Mesodermal cell (in vitro differentiated cells): ENCODE measurements at regions not wholly inside any gene's neighbourhood (a gene's known extent, or its start where the extent isn't known, plus 50 kb on each side); places are given as distances from the start of the nearest gene placed in this dataset.
"Not testable (repeated sequence)": the region's sequence is repeated elsewhere in the genome, so short reads cannot be mapped to it uniquely, and the experiment has no call there.

Experiments used
- H3K27ac ChIP-seq: 2 replicates; pipeline ENCODE4 v1.7.0; 2013; ENCODE audit warnings: mild to moderate bottlenecking, low read depth, low read length, moderate library complexity; ENCODE audit not compliant: severe bottlenecking
- H3K36me3 ChIP-seq: 2 replicates; pipeline ENCODE4 v1.7.1; 2013; ENCODE audit warnings: mild to moderate bottlenecking, low read length, moderate library complexity; ENCODE audit not compliant: control insufficient read depth, insufficient read depth
- H3K4me1 ChIP-seq: one replicate; pipeline ENCODE4 v1.7.1; 2013; ENCODE audit warnings: mild to moderate bottlenecking, low read length; ENCODE audit not compliant: insufficient read depth, control insufficient read depth, poor library complexity, severe bottlenecking
- H3K4me3 ChIP-seq: 2 replicates; pipeline ENCODE4 v1.7.0; 2013; ENCODE audit warnings: low read length, control low read depth, mild to moderate bottlenecking; ENCODE audit not compliant: insufficient read depth, poor library complexity, severe bottlenecking; ENCODE audit errors: extremely low read depth
- H3K9me3 ChIP-seq: 2 replicates; pipeline ENCODE4 v1.7.1; 2013; ENCODE audit warnings: mild to moderate bottlenecking, low read length, moderate library complexity; ENCODE audit not compliant: control insufficient read depth
- WGBS, 2 experiments: methylation state at CpG; one replicate each; pipeline ENCODE4 v1.1.5; 2013; ENCODE audit warnings: missing lambda C conversion rate in 2 of 2; ENCODE audit not compliant: insufficient coverage in 2 of 2; 5-methylcytosine and 5-hydroxymethylcytosine counted together

DNA sequence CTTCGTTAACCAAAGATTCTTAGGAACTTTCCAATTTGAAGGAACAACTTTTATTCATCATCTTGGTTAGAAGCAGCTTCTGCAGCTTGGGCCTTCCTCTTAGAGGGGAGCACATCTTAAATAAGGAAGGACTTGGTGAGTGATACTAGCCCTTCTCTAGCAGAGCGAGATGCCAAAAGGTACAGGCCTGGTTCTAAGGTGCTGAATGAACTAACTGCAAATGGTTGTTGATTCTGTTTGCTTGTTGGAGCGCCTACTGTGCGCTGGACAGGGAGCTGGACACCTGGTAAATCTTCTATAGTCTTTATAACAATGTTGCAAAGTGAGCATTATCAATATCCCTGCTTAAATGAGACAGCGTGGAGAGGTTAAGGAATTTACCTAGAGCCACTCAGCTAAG is 127.1 kb downstream of the MYCN start:
- Histone ChIP-seq H3K4me1 (peaks cover 18% of the 10 kb centered on the region), H3K36me3 (no peaks in the 10 kb centered on the region), H3K9me3 (peaks cover 25% of the 10 kb centered on the region), H3K4me3 (no peak overlapping the region), H3K27ac (no peak overlapping the region)
- 100% methylated on average over 2 to 3 of the region's 5 CpGs for WGBS, 2 experiments

DNA sequence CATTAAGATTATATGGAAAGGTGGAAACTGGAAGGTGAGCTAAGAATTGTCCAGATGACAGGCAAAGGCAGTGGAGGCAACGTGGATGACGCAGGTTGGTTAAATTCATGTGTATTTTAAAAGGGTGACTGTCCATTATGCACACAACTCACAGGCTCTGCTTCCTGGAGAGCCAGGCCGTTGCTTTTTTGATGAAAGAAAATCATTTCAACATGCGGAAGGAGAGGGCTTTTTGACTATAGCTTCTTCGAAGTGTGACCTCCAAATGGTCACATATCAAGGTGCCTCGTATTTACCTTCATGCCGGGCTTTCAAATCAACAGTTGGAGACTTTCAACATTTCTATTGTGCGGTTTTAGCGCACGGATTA is 126.7 kb downstream of the MYCN start:
- WGBS, 2 experiments, result 92 to 97% methylated on average over 5 to 8 of the region's 10 CpGs
- Histone ChIP-seq H3K4me1 (peaks cover 18% of the 10 kb centered on the region), H3K36me3 (no peaks in the 10 kb centered on the region), H3K9me3 (peaks cover 27% of the 10 kb centered on the region), H3K4me3 (no peak overlapping the region), H3K27ac (no peak overlapping the region)

DNA sequence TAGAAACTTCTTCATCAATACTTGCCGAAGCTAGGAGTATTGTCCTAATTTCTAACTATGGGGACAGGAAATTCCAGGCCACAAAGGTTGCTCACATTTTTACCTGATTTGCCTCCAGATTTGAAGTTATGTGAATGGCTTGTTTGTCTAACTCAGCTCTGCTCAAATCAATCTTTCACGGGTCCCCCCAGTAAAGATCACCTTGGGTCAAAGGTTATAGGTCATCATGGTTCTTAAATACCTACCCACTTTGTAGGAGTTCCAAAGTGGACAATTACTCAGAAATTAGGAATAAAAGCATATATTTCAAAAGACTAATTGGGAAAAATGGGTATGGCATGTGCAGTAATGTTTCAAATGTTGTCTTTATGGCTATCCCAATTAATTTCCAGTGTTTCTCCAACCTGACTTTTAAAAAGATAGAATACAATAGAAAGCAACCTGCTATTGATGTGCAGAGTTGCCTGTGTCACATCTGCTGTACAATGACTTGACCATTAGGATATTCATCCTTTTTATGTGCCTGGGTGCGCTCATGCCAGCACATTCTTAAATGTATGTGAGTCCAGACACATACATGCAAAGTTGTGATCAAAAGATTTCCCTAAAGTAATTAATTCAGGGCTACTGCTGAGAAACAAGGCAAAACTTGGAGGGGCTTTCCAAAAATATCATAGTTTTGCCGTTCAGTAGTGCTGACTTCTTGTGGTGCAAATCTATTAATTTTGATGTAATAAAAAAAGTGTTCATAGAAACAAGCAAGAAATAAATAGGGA is 126.1 kb downstream of the MYCN start:
- H3K4me1 ChIP-seq, result peaks cover 18% of the 10 kb centered on the region
- H3K27ac ChIP-seq, result no peak overlapping the region
- H3K9me3 ChIP-seq, result peaks cover 27% of the 10 kb centered on the region
- H3K4me3 ChIP-seq, result no peak overlapping the region
- H3K36me3 ChIP-seq, result no peaks in the 10 kb centered on the region
- 95% methylated on average over 2 of the region's 4 CpGs; no CpG with 5 or more reads in 1 of the 2 experiments for WGBS, 2 experiments

DNA sequence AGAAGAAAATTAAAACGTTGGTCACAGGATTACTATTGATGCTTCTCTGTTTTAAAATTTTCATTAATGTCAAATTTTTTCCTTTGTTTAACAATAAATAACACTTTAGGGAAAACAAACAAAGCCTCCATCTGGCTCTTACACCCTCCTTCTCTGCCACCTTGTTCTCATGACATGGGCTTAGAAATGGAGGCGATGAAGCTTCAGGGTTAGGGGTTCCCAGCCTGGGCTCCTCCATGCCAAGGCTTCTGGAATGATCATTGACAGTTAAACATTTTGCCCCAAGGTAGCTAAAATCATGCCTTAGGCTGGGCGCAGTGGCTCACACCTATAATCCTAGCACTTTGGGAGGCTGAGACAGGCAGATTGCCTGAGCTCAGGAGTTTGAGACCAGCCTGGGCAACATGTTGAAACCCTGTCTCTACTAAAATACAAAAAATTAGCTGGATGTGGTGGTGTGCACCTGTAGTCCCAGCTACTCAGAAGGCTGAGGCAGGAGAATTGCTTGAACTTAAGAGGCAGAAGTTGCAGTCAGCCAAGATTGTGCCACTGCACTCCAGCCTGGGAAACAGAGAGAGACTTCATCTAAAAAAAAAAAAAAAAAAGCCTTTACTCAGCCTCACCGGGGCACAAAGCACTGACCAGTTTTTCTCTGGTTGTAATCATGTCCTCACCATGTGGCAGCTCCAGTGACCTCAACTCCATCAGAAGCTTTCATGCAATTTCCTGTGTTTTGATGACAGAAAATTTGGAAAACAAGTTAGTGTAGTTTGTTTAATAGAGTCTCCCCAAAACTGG is 125.1 kb downstream of the MYCN start:
- Histone ChIP-seq H3K9me3 (peaks cover 27% of the 10 kb centered on the region), H3K4me1 (peaks cover 14% of the 10 kb centered on the region)
- not testable (repeated sequence) for H3K36me3 ChIP-seq, H3K4me3 ChIP-seq, H3K27ac ChIP-seq
- WGBS, 2 experiments, result 93 to 94% methylated on average over 2 of the region's 4 CpGs

DNA sequence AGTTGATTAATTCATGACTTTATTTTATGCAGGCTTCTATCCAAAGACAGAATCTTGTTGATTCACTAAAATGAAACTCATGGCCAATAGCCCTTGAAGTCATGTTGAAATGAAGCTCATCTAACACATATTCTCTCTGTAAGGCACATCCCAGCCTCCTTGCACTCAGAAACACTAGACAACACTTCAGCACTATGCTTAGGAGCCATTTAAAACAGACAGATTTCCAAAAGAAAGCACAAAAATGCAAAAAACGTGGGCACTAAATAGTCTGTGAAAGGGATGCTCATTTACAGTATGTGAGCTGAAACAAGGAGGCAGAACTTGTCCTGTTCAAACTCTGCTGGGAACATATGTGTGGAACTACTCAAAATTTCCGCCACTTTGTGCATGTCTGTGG is 124.4 kb downstream of the MYCN start:
- Histone ChIP-seq H3K36me3 (no peaks in the 10 kb centered on the region), H3K9me3 (peaks cover 31% of the 10 kb centered on the region), H3K27ac (no peak overlapping the region), H3K4me3 (no peak overlapping the region), H3K4me1 (peaks cover 7% of the 10 kb centered on the region)
- 82 to 100% methylated on average over 2 of the region's 2 CpGs for WGBS, 2 experiments

DNA sequence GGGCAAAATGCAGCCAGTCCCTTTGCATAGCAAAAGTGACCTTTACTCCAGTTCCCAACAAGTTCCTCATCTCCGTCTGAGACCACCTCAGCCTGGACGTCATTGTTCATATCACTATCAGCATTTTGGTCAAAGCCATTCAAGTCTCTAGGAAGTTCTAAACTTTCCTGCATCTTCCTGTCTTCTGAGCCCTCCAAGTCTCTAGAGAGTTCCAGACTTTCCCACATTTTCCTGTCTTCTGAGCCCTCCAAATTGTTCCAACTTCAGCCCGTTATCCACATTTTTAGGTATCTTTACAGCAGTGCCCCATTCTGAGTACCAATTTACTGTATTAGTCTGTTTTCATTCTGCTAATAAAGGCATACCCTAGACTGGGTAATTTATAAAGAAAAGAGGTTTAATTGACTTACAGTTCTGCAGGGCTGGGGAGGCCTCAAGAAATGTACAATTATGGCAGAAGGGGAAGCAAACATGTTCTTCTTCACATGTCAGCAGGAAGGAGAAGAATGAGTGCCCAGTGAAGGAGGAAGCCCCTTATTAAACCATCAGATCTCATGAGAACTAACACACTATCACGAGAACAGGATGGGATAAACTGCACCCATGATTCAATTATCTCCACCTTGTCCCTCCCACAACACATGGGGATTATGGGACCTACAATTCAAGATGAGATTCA is 123.7 kb downstream of the MYCN start:
- no peak overlapping the region for H3K4me3 ChIP-seq
- no peaks in the 10 kb centered on the region for H3K36me3 ChIP-seq
- H3K9me3 ChIP-seq, result peaks cover 31% of the 10 kb centered on the region
- H3K4me1 ChIP-seq, result peaks cover 5% of the 10 kb centered on the region
- no peak overlapping the region for H3K27ac ChIP-seq
- 84 to 93% methylated on average over 2 to 4 of the region's 4 CpGs for WGBS, 2 experiments

DNA sequence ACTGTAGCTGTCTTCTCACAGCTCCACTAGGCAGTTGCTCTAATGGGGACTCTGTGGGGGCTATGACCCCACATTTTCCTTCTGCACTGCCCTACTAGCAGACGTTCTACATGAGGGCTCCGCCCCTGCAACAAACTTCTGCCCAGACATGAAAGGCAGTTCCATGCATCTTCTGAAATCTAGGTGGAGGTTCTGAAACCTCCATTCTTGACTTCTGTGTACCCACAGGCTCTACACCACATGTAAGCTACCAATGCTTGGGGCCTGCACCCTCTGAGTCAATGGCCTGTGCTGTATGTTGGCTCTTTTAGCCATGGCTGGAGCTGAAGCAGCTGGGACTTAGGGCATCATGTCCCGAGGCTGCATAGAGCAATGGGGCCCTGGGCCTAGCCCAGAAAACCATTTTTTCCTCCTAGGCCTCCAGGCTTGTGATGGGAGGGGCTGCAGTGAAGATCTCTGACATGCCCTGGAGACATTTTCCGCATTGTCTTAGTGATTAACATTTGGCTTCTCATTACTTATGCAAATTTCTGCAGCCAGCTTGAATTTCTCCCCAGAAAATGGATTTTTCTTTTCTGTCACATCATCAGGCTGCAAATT is 123.0 kb downstream of the MYCN start:
- Histone ChIP-seq H3K9me3 (peaks cover 31% of the 10 kb centered on the region), H3K27ac (no peak overlapping the region), H3K4me3 (no peak overlapping the region), H3K4me1 (peaks cover 3% of the 10 kb centered on the region), H3K36me3 (no peaks in the 10 kb centered on the region)
- WGBS, 2 experiments, result 92 to 93% methylated on average over 4 of the region's 4 CpGs

DNA sequence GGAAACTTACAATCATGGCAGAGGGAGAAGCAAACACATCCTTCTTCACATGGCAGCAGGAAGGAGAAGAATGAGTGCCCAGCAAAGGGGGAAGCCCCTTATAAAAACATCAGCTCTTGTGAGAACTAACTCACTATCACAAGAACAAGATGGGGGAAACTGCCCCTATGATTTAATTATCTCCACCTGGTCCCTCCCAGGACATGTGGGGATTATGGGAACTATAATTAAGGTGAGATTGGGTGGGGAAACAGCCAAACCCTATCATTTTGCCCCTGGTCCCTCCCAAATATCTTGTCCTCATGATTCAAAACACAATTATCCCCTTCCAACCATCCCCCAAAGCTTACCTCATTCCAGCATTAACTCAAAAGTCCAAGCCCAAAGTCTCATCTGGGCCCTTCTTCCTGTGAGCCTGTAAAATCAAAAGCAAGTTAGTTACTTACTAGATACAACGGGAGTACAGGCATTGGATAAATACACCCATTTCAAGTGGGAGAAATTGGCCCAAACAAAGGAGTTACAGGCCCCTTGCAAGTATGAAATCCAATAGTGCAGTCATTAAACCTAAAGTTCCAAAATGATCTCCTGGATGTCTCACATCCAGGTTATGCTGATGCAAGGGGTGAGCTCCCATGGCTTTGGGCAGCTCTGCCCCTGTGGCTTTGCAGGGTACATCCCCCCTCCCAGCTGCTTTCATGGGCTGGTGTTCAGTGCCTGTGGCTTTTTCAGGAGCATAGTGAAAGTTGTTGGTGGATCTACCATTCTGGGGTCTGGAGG is 122.3 kb downstream of the MYCN start:
- WGBS, 2 experiments, result no CpG with 5 or more reads among the region's 1 CpG
- Histone ChIP-seq H3K4me3 (no peak overlapping the region), H3K27ac (no peak overlapping the region), H3K9me3 (peaks cover 31% of the 10 kb centered on the region), H3K4me1 (no peaks in the 10 kb centered on the region), H3K36me3 (no peaks in the 10 kb centered on the region)

DNA sequence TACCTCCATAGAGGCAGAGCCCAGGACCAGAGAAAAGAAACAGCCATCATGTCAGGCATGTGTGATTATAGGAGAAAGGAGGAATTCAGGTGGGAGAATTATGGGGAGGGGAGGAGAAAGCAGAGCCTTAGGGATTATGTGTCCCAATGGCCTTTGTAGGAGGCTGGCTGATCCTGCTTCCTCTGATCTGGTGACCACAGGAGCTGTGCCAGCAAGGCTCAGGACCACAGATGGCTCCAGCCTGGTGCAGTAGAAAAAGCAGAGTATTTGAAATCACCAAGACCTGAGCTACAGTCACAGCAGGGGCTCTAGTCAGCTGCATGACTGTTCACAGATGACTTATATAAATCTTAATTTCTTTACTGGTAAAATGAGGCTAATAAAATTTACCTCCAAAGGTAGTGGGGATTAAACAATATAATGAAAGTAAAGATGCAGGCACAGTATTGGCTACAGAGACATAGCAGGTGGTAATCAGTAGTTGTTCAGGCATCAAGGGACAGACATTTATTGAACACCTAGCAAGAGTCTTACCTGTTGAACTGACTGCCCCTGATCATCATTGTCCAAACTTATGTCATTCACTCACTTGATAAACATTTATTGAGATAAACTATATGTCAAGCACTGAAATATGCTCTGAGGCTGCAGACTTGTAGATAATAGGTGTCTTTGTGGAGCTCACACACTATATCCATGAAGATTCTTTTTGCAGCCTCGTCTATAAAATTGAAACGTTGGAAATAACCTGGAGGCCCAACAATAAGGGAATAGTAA is 121.3 kb downstream of the MYCN start:
- no CpG with 5 or more reads among the region's 2 CpGs for WGBS, 2 experiments
- no peak overlapping the region for H3K27ac ChIP-seq
- H3K4me1 ChIP-seq, result no peaks in the 10 kb centered on the region
- H3K36me3 ChIP-seq, result no peaks in the 10 kb centered on the region
- peaks cover 31% of the 10 kb centered on the region for H3K9me3 ChIP-seq
- no peak overlapping the region for H3K4me3 ChIP-seq
